Common myeloid progenitor, CD34-positive (primary cell): ENCODE measurements at regions not wholly inside any gene's neighbourhood (a gene's known extent, or its start where the extent isn't known, plus 50 kb on each side); places are given as distances from the start of the nearest gene placed in this dataset.

Experiments used
- CTCF ChIA-PET: fragments of 350-600 bp; sonication (Branson Sonifier 250); formaldehyde crosslinking; loops from one replicate; lab custom pipeline; 2021; ENCODE audit warnings: antibody characterized with exemption; lab: Charles Lee
- POLR2A ChIA-PET: fragments of 350-600 bp; sonication (Branson Sonifier 250); formaldehyde crosslinking; loops from one replicate; lab custom pipeline; 2021; ENCODE audit warnings: antibody characterized with exemption; lab: Charles Lee
- DNase-seq, 3 donors: peaks; one replicate each; pipeline versions ENCODE4 v3.0.0 to v3.0.0-alpha.2; 2013
- H3K27ac ChIP-seq, 2 experiments: 1 replicate in 1 of 2; 2 replicates in 1 of 2; pipeline ENCODE4 v1.7.0; 2013; ENCODE audit warnings: inconsistent platforms in 2 of 2, low read length in 2 of 2, mild to moderate bottlenecking in 2 of 2, low read depth in 1 of 2, moderate library complexity in 1 of 2; ENCODE audit not compliant: severe bottlenecking in 2 of 2, insufficient read depth in 1 of 2, poor library complexity in 1 of 2
- H3K27me3 ChIP-seq, 5 experiments: replicated peaks in 2 of 5; 1 replicate in 3 of 5; 2 replicates in 2 of 5; pipeline versions ENCODE4 v1.6.1 to v1.7.0; 2013; ENCODE audit warnings: low read length in 4 of 5, mild to moderate bottlenecking in 2 of 5, moderate library complexity in 2 of 5, inconsistent platforms in 1 of 5; ENCODE audit not compliant: insufficient read depth in 5 of 5, control insufficient read depth in 4 of 5
- H3K36me3 ChIP-seq, 4 experiments: 1 replicate in 2 of 4; 2 replicates in 2 of 4; pipeline versions ENCODE4 v1.6.1 to v1.7.0; 2013; ENCODE audit warnings: low read length in 3 of 4, control low read depth in 1 of 4, mild to moderate bottlenecking in 1 of 4; ENCODE audit not compliant: control insufficient read depth in 4 of 4, insufficient read depth in 4 of 4
- H3K4me1 ChIP-seq, 4 experiments: 1 replicate in 3 of 4; 2 replicates in 1 of 4; pipeline versions ENCODE4 v1.6.1 to v1.7.1; 2013; ENCODE audit warnings: low read length in 3 of 4, mild to moderate bottlenecking in 3 of 4, control low read depth in 1 of 4, inconsistent platforms in 1 of 4, moderate library complexity in 1 of 4; ENCODE audit not compliant: control insufficient read depth in 4 of 4, insufficient read depth in 4 of 4; ENCODE audit errors: control extremely low read depth in 1 of 4
- H3K4me3 ChIP-seq, 7 experiments: 1 replicate in 4 of 7; 2 replicates in 3 of 7; pipeline versions ENCODE4 v1.5.1 to v1.7.0; 2013; ENCODE audit warnings: mild to moderate bottlenecking in 7 of 7, low read length in 6 of 7, moderate library complexity in 6 of 7, inconsistent platforms in 2 of 7, low read depth in 2 of 7, control low read depth in 1 of 7; ENCODE audit not compliant: insufficient read depth in 4 of 7, control insufficient read depth in 1 of 7; ENCODE audit errors: extremely low read depth in 1 of 7
- H3K9me3 ChIP-seq, 5 experiments: 1 replicate in 4 of 5; 2 replicates in 1 of 5; pipeline versions ENCODE4 v1.6.1 to v1.7.1; 2013; ENCODE audit warnings: low read length in 4 of 5, mild to moderate bottlenecking in 2 of 5, inconsistent platforms in 1 of 5, low read depth in 1 of 5, moderate library complexity in 1 of 5; ENCODE audit not compliant: control insufficient read depth in 4 of 5, insufficient read depth in 2 of 5; ENCODE audit errors: control extremely low read depth in 1 of 5
- WGBS: methylation state at CpG from one replicate; pipeline ENCODE4 v1.1.5; 2013; ENCODE audit not compliant: insufficient coverage; 5-methylcytosine and 5-hydroxymethylcytosine counted together

DNA sequence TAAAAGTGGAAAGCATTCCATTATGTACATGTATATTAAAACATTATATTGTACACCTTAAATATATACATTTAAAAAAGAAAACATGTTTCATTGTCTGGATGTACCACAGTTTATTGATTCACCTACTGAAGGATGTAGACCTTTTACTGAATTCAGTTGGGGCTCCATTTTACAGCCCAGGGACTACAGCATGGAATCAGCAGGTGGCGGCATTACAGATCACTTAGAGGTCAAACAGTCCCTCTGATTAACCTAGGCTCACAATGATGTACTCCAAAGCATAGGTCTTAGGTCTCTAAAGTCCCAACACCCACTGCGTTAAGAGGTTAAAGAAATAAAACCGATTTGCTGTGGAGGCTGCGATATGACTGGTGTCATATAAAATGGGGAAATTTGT lies 490.9 kb downstream of the SHISA9 start:
- H3K36me3 ChIP-seq: no peaks in the 10 kb centered on the region
- no peaks in the 10 kb centered on the region for H3K27me3 ChIP-seq
- ChIA-PET CTCF (interaction anchor here (0.8 kb wide), 1 partner anchor 27 kb away, joined by 3 read pairs; no protein-coding TSS in a partner anchor), POLR2A (no interaction called here)
- peaks cover 0 to under 1% (median 0%) of the 10 kb centered on the region in 5 experiments for H3K9me3 ChIP-seq
- DNase-seq: no peak
- H3K27ac ChIP-seq: no peak overlapping the region
- no peaks in the 10 kb centered on the region for H3K4me1 ChIP-seq
- H3K4me3 ChIP-seq: no peak overlapping the region
- WGBS: 100% methylated on average over 4 of the region's 4 CpGs

DNA sequence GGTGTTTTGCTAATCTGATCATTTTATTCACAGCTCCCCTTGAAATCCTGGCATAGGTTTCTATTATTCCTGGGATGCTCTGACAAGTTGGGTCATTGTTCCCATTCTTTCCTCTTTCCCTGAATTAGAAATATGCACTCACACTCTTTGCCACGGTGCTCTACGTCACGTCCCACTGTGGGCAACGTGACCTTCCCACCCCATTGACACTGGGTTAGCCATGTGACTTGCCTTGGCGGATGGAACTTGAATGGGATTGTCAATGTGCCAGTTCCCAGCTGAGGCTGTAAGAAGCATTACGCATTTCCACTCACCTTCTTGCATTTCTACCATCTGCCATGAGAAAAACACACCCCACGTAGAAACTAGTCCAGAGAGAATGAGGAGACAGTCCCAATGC lies 492.4 kb downstream of the SHISA9 start:
- POLR2A ChIA-PET: no interaction called here
- no peak for DNase-seq
- Histone ChIP-seq H3K36me3 (no peaks in the 10 kb centered on the region), H3K9me3 (no peaks in the 10 kb centered on the region), H3K27ac (no peak overlapping the region), H3K4me3 (no peak overlapping the region), H3K4me1 (no peaks in the 10 kb centered on the region), H3K27me3 (no peaks in the 10 kb centered on the region)
- CTCF ChIA-PET: no interaction called here
- 100% methylated on average over 6 of the region's 7 CpGs for WGBS

- Histone ChIP-seq H3K27ac (no peak overlapping the region), H3K9me3 (no peaks in the 10 kb centered on the region), H3K4me3 (no peak overlapping the region), H3K36me3 (no peaks in the 10 kb centered on the region), H3K4me1 (no peaks in the 10 kb centered on the region), H3K27me3 (no peaks in the 10 kb centered on the region)
- 100% methylated on average over 2 of the region's 5 CpGs for WGBS
- DNase-seq: no peak
- ChIA-PET CTCF (no interaction called here), POLR2A (no interaction called here)
Measured at GRCh38 chr16:13394488-13394887, 493.1 kb downstream of the SHISA9 start.

DNA sequence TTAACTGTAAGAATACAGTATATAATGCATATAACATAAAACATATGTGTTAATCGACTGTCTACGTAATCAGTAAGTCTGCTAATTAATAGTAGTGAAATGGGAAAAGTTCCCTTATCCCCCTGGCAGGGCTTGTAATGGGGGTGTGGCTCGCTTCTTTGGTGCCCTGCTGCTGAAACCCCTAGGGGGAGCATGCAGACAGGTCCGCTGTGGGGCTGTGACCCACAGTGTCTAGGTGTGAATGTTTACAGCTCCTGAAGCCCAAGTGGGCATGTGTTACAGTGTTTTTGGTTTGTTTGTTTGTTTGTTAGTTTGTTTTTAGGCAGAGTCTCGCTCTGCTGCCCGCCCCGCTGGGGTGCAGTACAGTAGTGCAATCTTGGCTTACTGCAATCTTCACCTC lies 495.7 kb downstream of the SHISA9 start:
- 91% methylated on average over 5 of the region's 7 CpGs for WGBS

GRCh38 chr16:13401641-13402040 lies 500.2 kb downstream of the SHISA9 start:
- Histone ChIP-seq H3K27me3 (no peaks in the 10 kb centered on the region), H3K9me3 (no peaks in the 10 kb centered on the region), H3K36me3 (no peaks in the 10 kb centered on the region), H3K4me3 (no peak overlapping the region), H3K4me1 (no peaks in the 10 kb centered on the region), H3K27ac (no peak overlapping the region)
- ChIA-PET CTCF (no interaction called here), POLR2A (no interaction called here)
- DNase-seq: no peak
- WGBS: 100% methylated on average over 2 of the region's 4 CpGs

More for the DNA sequence above, 495.7 kb downstream of the SHISA9 start:
- POLR2A ChIA-PET: no interaction called here
- CTCF ChIA-PET: no interaction called here
- Histone ChIP-seq H3K4me1 (no peaks in the 10 kb centered on the region), H3K27me3 (no peaks in the 10 kb centered on the region), H3K4me3 (no peak overlapping the region), H3K27ac (no peak overlapping the region), H3K36me3 (no peaks in the 10 kb centered on the region), H3K9me3 (no peaks in the 10 kb centered on the region)
- DNase-seq: no peak

DNA sequence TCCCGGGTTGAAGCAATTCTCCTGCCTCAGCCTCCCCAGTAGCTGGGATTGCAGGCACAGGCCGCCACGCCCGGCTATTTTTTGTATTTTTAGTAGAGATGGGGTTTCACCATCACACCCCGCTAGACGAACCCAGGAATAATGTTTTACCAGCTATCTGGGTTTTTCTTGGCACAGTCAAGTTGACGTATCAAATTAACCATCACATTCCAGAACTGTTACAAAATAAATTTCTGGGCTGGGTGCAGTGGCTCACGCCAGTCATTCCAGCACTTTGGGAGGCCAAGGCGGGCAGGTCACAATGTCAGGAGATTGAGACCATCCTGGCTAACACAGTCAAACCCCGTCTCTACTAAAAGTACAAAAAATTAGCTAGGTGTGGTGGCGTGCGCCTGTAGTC lies 501.2 kb downstream of the SHISA9 start:
- no peak for DNase-seq
- H3K27me3 ChIP-seq: no peaks in the 10 kb centered on the region
- H3K36me3 ChIP-seq: no peaks in the 10 kb centered on the region
- POLR2A ChIA-PET: no interaction called here
- no peaks in the 10 kb centered on the region for H3K4me1 ChIP-seq
- H3K9me3 ChIP-seq: no peaks in the 10 kb centered on the region
- 98% methylated on average over 7 of the region's 12 CpGs for WGBS
- no peak overlapping the region for H3K27ac ChIP-seq
- CTCF ChIA-PET: no interaction called here
- H3K4me3 ChIP-seq: no peak overlapping the region

- no peak for DNase-seq
- no peak overlapping the region for H3K27ac ChIP-seq
- no peaks in the 10 kb centered on the region for H3K27me3 ChIP-seq
- H3K9me3 ChIP-seq: no peaks in the 10 kb centered on the region
- no peaks in the 10 kb centered on the region for H3K4me1 ChIP-seq
- H3K36me3 ChIP-seq: no peaks in the 10 kb centered on the region
- no peak overlapping the region for H3K4me3 ChIP-seq
- POLR2A ChIA-PET: no interaction called here
- CTCF ChIA-PET: no interaction called here
Measured at GRCh38 chr16:13403326-13403725, 501.9 kb downstream of the SHISA9 start.
